Neural progenitor cell (in vitro differentiated cells): ENCODE measurements at regions not wholly inside any gene's neighbourhood (a gene's known extent, or its start where the extent isn't known, plus 50 kb on each side); places are given as distances from the start of the nearest gene placed in this dataset.

ENCODE experiments used
- DNase-seq: peaks from one replicate; pipeline ENCODE4 v3.0.0-alpha.2; 2016; ENCODE audit warnings: low spot score
- H2AFZ ChIP-seq: fragments of 200-600 bp; sonication (generic); replicated peaks from 2 replicates; pipeline ENCODE4 v1.6.1; 2016; ENCODE audit warnings: antibody characterized with exemption
- H3F3A ChIP-seq: fragments of 200-600 bp; sonication (generic); 2 replicates; pipeline ENCODE4 v1.6.1; 2016; ENCODE audit warnings: antibody characterized with exemption, low read depth
- H3K27ac ChIP-seq: fragments of 200-600 bp; sonication (generic); 2 replicates; pipeline ENCODE4 v1.5.1; 2016; ENCODE audit warnings: mild to moderate bottlenecking
- H3K27me3 ChIP-seq: fragments of 200-600 bp; sonication (generic); 2 replicates; pipeline ENCODE4 v1.6.1; 2016; ENCODE audit warnings: mild to moderate bottlenecking, moderate library complexity
- H3K36me3 ChIP-seq: fragments of 200-600 bp; sonication (generic); 2 replicates; pipeline ENCODE4 v1.5.1; 2016
- H3K4me1 ChIP-seq: fragments of 200-600 bp; sonication (generic); 2 replicates; pipeline ENCODE4 v1.6.1; 2016; ENCODE audit warnings: mixed run types
- H3K4me2 ChIP-seq: fragments of 200-600 bp; sonication (generic); 2 replicates; pipeline ENCODE4 v1.6.1; 2016
- H3K4me3 ChIP-seq: fragments of 200-600 bp; sonication (generic); 2 replicates; pipeline ENCODE4 v1.5.1; 2016
- H3K79me2 ChIP-seq: fragments of 200-600 bp; sonication (generic); 2 replicates; pipeline ENCODE4 v1.6.1; 2016; ENCODE audit warnings: low read depth
- H3K9ac ChIP-seq: fragments of 200-600 bp; sonication (generic); 2 replicates; pipeline ENCODE4 v1.6.1; 2016
- H3K9me3 ChIP-seq: fragments of 200-600 bp; sonication (generic); 2 replicates; pipeline ENCODE4 v1.5.1; 2016; ENCODE audit warnings: low read depth
- H4K20me1 ChIP-seq: fragments of 200-600 bp; sonication (generic); 2 replicates; pipeline ENCODE4 v1.6.1; 2016; ENCODE audit warnings: low read depth
- H3K27ac Mint-ChIP-seq: 3 replicates; pipeline ENCODE4 v1.8.0; 2021; ENCODE audit warnings: mixed read lengths
- H3K27me3 Mint-ChIP-seq: 2 replicates; pipeline ENCODE4 v1.8.0; 2022; ENCODE audit warnings: low read depth, mild to moderate bottlenecking, inconsistent platforms, moderate library complexity, mixed read lengths; ENCODE audit not compliant: insufficient read depth
- H3K36me3 Mint-ChIP-seq: 3 replicates; pipeline ENCODE4 v1.8.0; 2021; ENCODE audit warnings: mixed read lengths
- H3K4me1 Mint-ChIP-seq: 3 replicates; pipeline ENCODE4 v1.8.0; 2021; ENCODE audit warnings: mixed read lengths
- H3K4me3 Mint-ChIP-seq: 3 replicates; pipeline ENCODE4 v1.8.0; 2021; ENCODE audit warnings: mild to moderate bottlenecking, moderate library complexity, mixed read lengths
- H3K9me3 Mint-ChIP-seq: 3 replicates; pipeline ENCODE4 v1.8.0; 2020; ENCODE audit warnings: mixed read lengths
- EZH2 ChIP-seq: fragments of 200-600 bp; sonication (generic); IDR thresholded peaks from 2 replicates; pipeline ENCODE4 v1.6.1; 2017; ENCODE audit warnings: antibody characterized with exemption, mild to moderate bottlenecking, moderate library complexity
- EZH2phosphoT487 ChIP-seq: fragments of 200-600 bp; sonication (generic); IDR thresholded peaks from 2 replicates; pipeline ENCODE4 v1.6.1; 2017; ENCODE audit warnings: antibody characterized with exemption
- TF ChIP-seq, protein P1 (sequence below): fragments of 200-600 bp; sonication (generic); IDR thresholded peaks from 2 replicates; pipeline ENCODE4 v1.5.1; 2017; ENCODE audit warnings: antibody characterized with exemption, mild to moderate bottlenecking

DNA sequence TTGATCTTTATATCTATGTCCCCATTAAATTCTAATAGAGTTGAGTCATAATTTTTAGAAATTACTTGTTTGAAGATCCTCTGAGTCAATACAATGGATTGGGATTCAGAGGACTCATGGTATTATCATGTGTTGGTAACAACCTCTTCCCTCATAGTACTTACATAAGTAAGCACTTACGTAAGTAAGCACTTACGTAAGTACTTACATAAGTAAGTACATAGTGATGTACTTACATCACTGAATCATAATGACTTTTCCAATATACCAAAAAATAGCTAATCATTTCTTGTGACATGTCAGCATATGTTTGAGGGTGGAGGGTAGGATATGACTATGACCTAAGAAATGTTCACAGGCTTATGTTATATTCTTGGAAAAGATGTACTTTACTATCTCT is 740.5 kb downstream of the SORCS1 start:
- H3K4me3 Mint-ChIP-seq = no peak overlapping the region
- no peaks in the 10 kb centered on the region for H3K36me3 Mint-ChIP-seq
- TF ChIP-seq, protein P1, sequence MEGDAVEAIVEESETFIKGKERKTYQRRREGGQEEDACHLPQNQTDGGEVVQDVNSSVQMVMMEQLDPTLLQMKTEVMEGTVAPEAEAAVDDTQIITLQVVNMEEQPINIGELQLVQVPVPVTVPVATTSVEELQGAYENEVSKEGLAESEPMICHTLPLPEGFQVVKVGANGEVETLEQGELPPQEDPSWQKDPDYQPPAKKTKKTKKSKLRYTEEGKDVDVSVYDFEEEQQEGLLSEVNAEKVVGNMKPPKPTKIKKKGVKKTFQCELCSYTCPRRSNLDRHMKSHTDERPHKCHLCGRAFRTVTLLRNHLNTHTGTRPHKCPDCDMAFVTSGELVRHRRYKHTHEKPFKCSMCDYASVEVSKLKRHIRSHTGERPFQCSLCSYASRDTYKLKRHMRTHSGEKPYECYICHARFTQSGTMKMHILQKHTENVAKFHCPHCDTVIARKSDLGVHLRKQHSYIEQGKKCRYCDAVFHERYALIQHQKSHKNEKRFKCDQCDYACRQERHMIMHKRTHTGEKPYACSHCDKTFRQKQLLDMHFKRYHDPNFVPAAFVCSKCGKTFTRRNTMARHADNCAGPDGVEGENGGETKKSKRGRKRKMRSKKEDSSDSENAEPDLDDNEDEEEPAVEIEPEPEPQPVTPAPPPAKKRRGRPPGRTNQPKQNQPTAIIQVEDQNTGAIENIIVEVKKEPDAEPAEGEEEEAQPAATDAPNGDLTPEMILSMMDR = no peak
- no peak for TF ChIP-seq EZH2
- TF ChIP-seq EZH2phosphoT487 = no peak
- no peak overlapping the region for H3K27ac Mint-ChIP-seq
- Histone ChIP-seq H3K79me2 (no peaks in the 10 kb centered on the region), H3K9me3 (no peaks in the 10 kb centered on the region), H3K27me3 (no peaks in the 10 kb centered on the region), H3K9ac (no peak overlapping the region), H3K4me2 (no peak overlapping the region), H3K4me1 (no peaks in the 10 kb centered on the region), H3K27ac (no peak overlapping the region), H4K20me1 (no peaks in the 10 kb centered on the region), H3K4me3 (no peak overlapping the region), H2AFZ (no peak overlapping the region), H3K36me3 (no peaks in the 10 kb centered on the region), H3F3A (no peaks in the 10 kb centered on the region)
- no peaks in the 10 kb centered on the region for H3K4me1 Mint-ChIP-seq
- no peaks in the 10 kb centered on the region for H3K9me3 Mint-ChIP-seq
- H3K27me3 Mint-ChIP-seq = no peaks in the 10 kb centered on the region
- DNase-seq = no peak

DNA sequence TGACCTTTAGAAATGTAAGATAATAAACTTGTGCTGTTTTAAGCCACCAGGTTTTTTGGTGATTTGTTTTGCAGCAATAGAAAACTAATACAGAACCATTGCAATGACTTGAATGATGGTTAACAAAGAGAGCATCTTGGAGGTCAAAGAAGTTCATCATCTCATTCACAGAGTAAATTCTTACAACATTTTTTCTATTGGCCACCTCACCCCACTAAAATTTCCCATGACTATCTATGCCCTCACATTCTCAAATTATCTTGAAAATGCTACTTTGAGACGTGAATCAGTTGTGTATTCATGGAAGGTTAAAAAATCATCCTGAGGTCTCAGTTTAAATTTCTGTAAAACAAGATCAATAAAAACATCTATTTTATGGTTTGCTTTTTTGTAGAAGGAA is 754.2 kb downstream of the SORCS1 start:
- H3K36me3 Mint-ChIP-seq = no peaks in the 10 kb centered on the region
- H3K9me3 Mint-ChIP-seq = no peaks in the 10 kb centered on the region
- H3K79me2 ChIP-seq = no peaks in the 10 kb centered on the region
- DNase-seq = no peak
- TF ChIP-seq EZH2 = no peak
- TF ChIP-seq, protein P1 = no peak
- no peak overlapping the region for H3K9ac ChIP-seq
- H3K4me1 Mint-ChIP-seq = peaks cover 5% of the 10 kb centered on the region
- H3K4me3 ChIP-seq = no peak overlapping the region
- no peaks in the 10 kb centered on the region for H3K27me3 ChIP-seq
- no peaks in the 10 kb centered on the region for H3K36me3 ChIP-seq
- H3K27ac ChIP-seq = no peak overlapping the region
- H3K4me3 Mint-ChIP-seq = no peak overlapping the region
- H3K27ac Mint-ChIP-seq = no peak overlapping the region
- peaks cover 2% of the 10 kb centered on the region for H3K27me3 Mint-ChIP-seq
- H4K20me1 ChIP-seq = no peaks in the 10 kb centered on the region
- H3K9me3 ChIP-seq = no peaks in the 10 kb centered on the region
- no peaks in the 10 kb centered on the region for H3F3A ChIP-seq
- H3K4me1 ChIP-seq = no peaks in the 10 kb centered on the region
- no peak overlapping the region for H2AFZ ChIP-seq
- H3K4me2 ChIP-seq = no peak overlapping the region

DNA sequence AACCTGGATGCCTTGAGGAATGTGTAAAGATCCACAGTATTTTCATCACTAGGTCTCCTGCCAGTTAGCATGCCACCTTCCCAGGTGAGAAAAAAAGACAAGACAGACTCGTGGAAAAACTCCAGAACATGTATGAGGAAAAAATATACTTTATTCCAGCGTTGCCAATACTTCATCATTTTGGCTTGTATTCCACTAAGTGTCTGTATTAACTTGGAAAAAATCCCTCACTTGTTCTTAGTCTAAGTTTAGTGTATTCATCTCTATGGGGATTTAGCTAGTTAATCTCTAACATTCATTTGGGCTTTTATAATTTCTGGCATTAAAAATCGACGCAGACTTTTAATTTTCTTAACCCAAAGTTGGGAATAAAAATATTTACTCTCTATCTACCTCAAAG is 759.4 kb downstream of the SORCS1 start:
- Histone ChIP-seq H3F3A (no peaks in the 10 kb centered on the region), H3K36me3 (no peaks in the 10 kb centered on the region), H3K9me3 (no peaks in the 10 kb centered on the region), H2AFZ (no peak overlapping the region), H3K79me2 (no peaks in the 10 kb centered on the region), H3K27ac (no peak overlapping the region), H3K4me2 (no peak overlapping the region), H3K27me3 (no peaks in the 10 kb centered on the region), H3K9ac (no peak overlapping the region), H3K4me3 (no peak overlapping the region), H3K4me1 (no peaks in the 10 kb centered on the region), H4K20me1 (no peaks in the 10 kb centered on the region)
- no peak for DNase-seq
- Mint-ChIP-seq H3K4me3 (no peak overlapping the region), H3K27ac (no peak overlapping the region), H3K36me3 (no peaks in the 10 kb centered on the region), H3K27me3 (no peaks in the 10 kb centered on the region), H3K4me1 (no peaks in the 10 kb centered on the region), H3K9me3 (no peaks in the 10 kb centered on the region)
- no peak for TF ChIP-seq EZH2
- TF ChIP-seq EZH2phosphoT487 = no peak
- TF ChIP-seq, protein P1 = no peak

DNA sequence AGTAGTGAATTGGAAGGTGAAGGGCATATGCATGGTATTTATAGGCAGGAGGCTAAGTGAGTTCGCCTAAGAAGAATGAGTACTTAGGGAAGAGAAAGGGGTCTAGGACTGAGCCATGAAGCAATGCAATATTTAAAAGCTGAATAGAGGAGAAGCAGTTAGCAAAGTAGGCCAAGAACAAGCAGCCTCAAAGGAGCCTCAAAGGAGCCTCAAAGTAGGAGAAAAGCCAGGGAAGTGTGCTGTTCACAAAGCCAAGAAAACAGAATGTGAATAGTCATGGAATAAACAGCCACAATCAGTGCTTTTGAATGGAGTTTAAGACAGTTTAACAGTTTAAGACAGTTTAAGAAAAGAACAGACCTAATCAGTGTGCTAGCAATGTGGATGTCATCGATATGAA is 762.0 kb downstream of the SORCS1 start:
- no peak for DNase-seq
- H3K36me3 Mint-ChIP-seq = no peaks in the 10 kb centered on the region
- H3K4me1 ChIP-seq = peaks cover 3% of the 10 kb centered on the region
- H3K27ac ChIP-seq = no peak overlapping the region
- no peaks in the 10 kb centered on the region for H3K27me3 Mint-ChIP-seq
- peaks cover 10% of the 10 kb centered on the region for H3K4me1 Mint-ChIP-seq
- no peaks in the 10 kb centered on the region for H3K36me3 ChIP-seq
- H3K4me3 Mint-ChIP-seq = no peak overlapping the region
- no peak overlapping the region for H2AFZ ChIP-seq
- no peaks in the 10 kb centered on the region for H3K9me3 ChIP-seq
- H3K27me3 ChIP-seq = no peaks in the 10 kb centered on the region
- no peaks in the 10 kb centered on the region for H3K79me2 ChIP-seq
- no peak overlapping the region for H3K4me2 ChIP-seq
- no peaks in the 10 kb centered on the region for H3F3A ChIP-seq
- no peaks in the 10 kb centered on the region for H3K9me3 Mint-ChIP-seq
- H3K9ac ChIP-seq = no peak overlapping the region
- no peaks in the 10 kb centered on the region for H4K20me1 ChIP-seq
- TF ChIP-seq, protein P1 = no peak
- no peak overlapping the region for H3K4me3 ChIP-seq
- H3K27ac Mint-ChIP-seq = no peak overlapping the region
